Activated T-cell treated with anti-CD3 and anti-CD28 coated beads, Interleukin-2, amount 50 U/mL, for 72 hours (primary cell): ENCODE measurements at regions not wholly inside any gene's neighbourhood (a gene's known extent, or its start where the extent isn't known, plus 50 kb on each side); places are given as distances from the start of the nearest gene placed in this dataset.

Experiments
- ATAC-seq, 2 donors: fragments of 150-1000 bp; cut with Tn5 transposase; replicated peaks in 1 of 2; 2 replicates each; pipeline ENCODE4 v1.10.0; 2021; ENCODE audit warnings: moderate library complexity in 2 of 2, mild to moderate bottlenecking in 1 of 2
- DNase-seq, 2 donors: peaks; one replicate each; pipeline ENCODE4 v3.0.0; 2021 to 2022; ENCODE audit warnings: mixed read lengths in 1 of 2
- H3K27ac Mint-ChIP-seq: one replicate; pipeline ENCODE4 v1.8.0; 2022; ENCODE audit warnings: mild to moderate bottlenecking, moderate library complexity, mixed read lengths
- H3K27me3 Mint-ChIP-seq: one replicate; pipeline ENCODE4 v1.8.0; 2022; ENCODE audit warnings: low read depth, mixed read lengths
- H3K36me3 Mint-ChIP-seq, 2 donors: one replicate each; pipeline ENCODE4 v1.8.0; 2022; ENCODE audit warnings: mixed read lengths in 2 of 2, mild to moderate bottlenecking in 1 of 2; ENCODE audit not compliant: insufficient read depth in 2 of 2
- H3K4me1 Mint-ChIP-seq: one replicate; pipeline ENCODE4 v1.8.0; 2022; ENCODE audit warnings: low read depth, mixed read lengths
- H3K4me3 Mint-ChIP-seq, 2 donors: one replicate each; pipeline ENCODE4 v1.8.0; 2022; ENCODE audit warnings: mild to moderate bottlenecking in 2 of 2, mixed read lengths in 2 of 2, moderate library complexity in 2 of 2
- H3K9me3 Mint-ChIP-seq, 2 donors: one replicate each; pipeline ENCODE4 v1.8.0; 2022; ENCODE audit warnings: mixed read lengths in 2 of 2

GRCh38 chr10:118977022-118977599 is 52.4 kb upstream of the NANOS1 start:
- Mint-ChIP-seq H3K9me3 (peaks cover 4 to 5% of the 10 kb centered on the region in 2 donors), H3K4me3 (no peak overlapping the region), H3K36me3 (peaks cover 0 to 1% of the 10 kb centered on the region in 2 donors), H3K27me3 (peaks cover 22% of the 10 kb centered on the region), H3K4me1 (no peaks in the 10 kb centered on the region), H3K27ac (no peak overlapping the region)
- ATAC-seq (no peak), DNase-seq (no peak)

DNA sequence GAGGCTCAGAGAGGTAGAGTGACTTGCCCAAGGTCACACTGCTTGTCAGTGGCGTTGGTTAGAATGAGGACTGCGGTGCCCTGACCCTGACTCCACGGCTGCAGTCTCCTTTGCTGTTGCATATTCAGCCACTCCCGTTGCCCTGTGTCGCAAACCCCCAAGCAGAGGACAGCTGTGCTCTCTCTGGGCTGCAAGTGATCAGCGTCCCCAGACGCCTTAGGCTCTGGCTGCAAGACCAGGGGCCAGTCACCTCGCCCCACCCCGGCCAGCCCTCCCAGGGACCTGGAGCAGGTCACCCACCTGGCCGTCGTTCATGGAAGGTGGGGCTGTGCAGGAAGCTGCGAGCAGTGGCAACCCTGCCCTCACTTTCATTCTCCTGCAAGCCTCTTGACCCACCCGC is 51.7 kb upstream of the NANOS1 start:
- Mint-ChIP-seq H3K4me3 (no peak overlapping the region), H3K36me3 (peaks cover 0 to 1% of the 10 kb centered on the region in 2 donors), H3K27me3 (peaks cover 26% of the 10 kb centered on the region), H3K27ac (no peak overlapping the region), H3K9me3 (peaks cover 4 to 5% of the 10 kb centered on the region in 2 donors), H3K4me1 (no peaks in the 10 kb centered on the region)
- DNase-seq, result no peak
- no peak for ATAC-seq

DNA sequence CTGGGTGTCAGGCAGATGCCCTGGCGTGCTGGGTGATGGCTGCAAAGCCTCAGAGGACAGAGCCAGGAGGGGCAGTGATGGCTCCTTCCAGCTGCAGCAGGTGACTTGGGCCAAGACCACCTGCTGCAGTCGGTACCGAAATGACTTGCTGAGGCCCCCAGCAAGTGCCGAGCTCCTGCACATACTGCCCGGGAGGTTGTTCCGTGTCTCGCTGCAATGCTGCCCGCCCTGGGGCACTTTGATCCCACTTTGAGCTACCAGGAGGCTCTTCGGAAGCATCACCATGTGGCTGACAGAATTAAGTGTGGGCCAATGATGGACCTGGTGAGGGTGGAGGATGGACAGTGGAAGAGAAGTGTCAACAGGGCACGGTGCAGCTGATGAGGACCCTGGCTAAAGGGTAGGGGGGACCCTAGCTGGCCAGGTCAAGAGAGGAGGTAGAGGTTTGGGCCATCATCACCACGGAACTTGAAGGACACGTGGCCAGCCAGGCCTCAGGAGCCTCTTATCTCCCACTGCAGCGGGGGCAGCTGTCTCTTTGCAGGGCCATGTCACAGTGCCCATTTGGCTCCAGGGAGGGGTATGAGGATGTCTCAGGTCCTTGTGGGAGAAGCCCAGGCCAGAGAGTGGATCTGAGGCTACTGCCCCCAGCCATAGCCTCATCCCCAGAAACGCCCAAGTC is 51.1 kb upstream of the NANOS1 start:
- ATAC-seq (no peak), DNase-seq (no peak)
- H3K27ac Mint-ChIP-seq, result no peak overlapping the region
- no peak overlapping the region for H3K4me3 Mint-ChIP-seq
- H3K4me1 Mint-ChIP-seq, result no peaks in the 10 kb centered on the region
- peaks cover 0 to 1% of the 10 kb centered on the region in 2 donors for H3K36me3 Mint-ChIP-seq
- H3K27me3 Mint-ChIP-seq, result peaks cover 20% of the 10 kb centered on the region
- H3K9me3 Mint-ChIP-seq, result peaks cover 2 to 3% of the 10 kb centered on the region in 2 donors

GRCh38 chr10:118978998-118979350 is 50.5 kb upstream of the NANOS1 start:
- DNase-seq (no peak), ATAC-seq (no peak)
- H3K4me3 Mint-ChIP-seq, result no peak overlapping the region
- H3K4me1 Mint-ChIP-seq, result no peaks in the 10 kb centered on the region
- peaks cover 16% of the 10 kb centered on the region for H3K27me3 Mint-ChIP-seq
- H3K27ac Mint-ChIP-seq, result no peak overlapping the region
- H3K9me3 Mint-ChIP-seq, result peaks cover 0 to 2% of the 10 kb centered on the region in 2 donors
- H3K36me3 Mint-ChIP-seq, result peaks cover 0 to 1% of the 10 kb centered on the region in 2 donors

DNA sequence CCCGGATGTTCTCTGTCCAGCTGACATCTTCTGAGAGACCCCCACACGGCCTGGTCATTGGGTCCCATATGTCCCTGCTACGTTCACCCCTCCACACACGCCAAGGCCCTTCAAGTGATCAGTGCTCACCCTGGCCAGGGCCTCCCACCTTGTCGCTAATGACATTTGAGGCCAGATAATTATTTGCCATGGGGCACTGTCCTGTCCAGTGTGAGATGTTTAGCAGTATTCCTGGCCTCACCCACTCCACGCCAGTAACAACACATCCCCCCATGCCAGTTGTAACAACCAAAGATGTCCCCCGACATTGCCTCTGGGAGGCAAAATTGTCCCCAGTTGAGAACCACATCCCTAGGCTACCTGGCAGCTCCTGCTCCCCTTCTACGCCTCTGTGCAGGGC is 49.9 kb upstream of the NANOS1 start:
- no peak overlapping the region for H3K27ac Mint-ChIP-seq
- H3K9me3 Mint-ChIP-seq, result peaks cover 0 to 4% of the 10 kb centered on the region in 2 donors
- H3K4me1 Mint-ChIP-seq, result no peaks in the 10 kb centered on the region
- no peak for DNase-seq
- H3K36me3 Mint-ChIP-seq, result peaks cover 2 to 8% of the 10 kb centered on the region in 2 donors
- no peak overlapping the region for H3K4me3 Mint-ChIP-seq
- ATAC-seq, result no peak
- peaks cover 16% of the 10 kb centered on the region for H3K27me3 Mint-ChIP-seq
